ENCODE measurements at regions not wholly inside any gene's neighbourhood (a gene's known extent, or its start where the extent isn't known, plus 50 kb on each side); places are given as distances from the start of the nearest gene placed in this dataset.

GRCh38 chr5:1651971-1652872 lies 128.5 kb upstream of the LPCAT1 start:
- WGBS, 3 donors, result 43 to 52% (median 52%) methylated on average over 12 to 13 of the region's 13 CpGs
- DNase-seq, result no peak
- TF ChIP-seq EP300 (IDR thresholded peaks at IDR 0.05), result no peak
- no peak for TF ChIP-seq POLR2A (IDR thresholded peaks at IDR 0.05)
- no peak for TF ChIP-seq CTCF (IDR thresholded peaks at IDR 0.05)
- no peaks in the 10 kb centered on the region for H3K4me1 ChIP-seq (ENCODE audit: insufficient read depth)
- H3K9me3 ChIP-seq, result no peaks in the 10 kb centered on the region
- no peak overlapping the region for H3K27ac ChIP-seq
- H3K36me3 ChIP-seq, result no peaks in the 10 kb centered on the region
- intact Hi-C loops (cut with DNase I), result loop anchor here in 1 of 4 donors (10.0 kb wide), 1 partner anchor 467 kb away; no protein-coding TSS in a partner anchor
- H3K4me3 ChIP-seq, result no peak overlapping the region
- H3K27me3 ChIP-seq, result no peaks in the 10 kb centered on the region

- no peak for DNase-seq
- Histone ChIP-seq H3K9me3 (no peaks in the 10 kb centered on the region), H3K27ac (no peak overlapping the region), H3K27me3 (no peaks in the 10 kb centered on the region), H3K36me3 (no peaks in the 10 kb centered on the region), H3K4me1 (ENCODE audit: insufficient read depth) (no peaks in the 10 kb centered on the region), H3K4me3 (no peak overlapping the region)
- intact Hi-C loops (cut with DNase I), result loop anchor here in 1 of 4 donors (10.0 kb wide), 1 partner anchor 466 kb away; no protein-coding TSS in a partner anchor
- 53 to 66% (median 55%) methylated on average over 4 to 6 of the region's 6 CpGs for WGBS, 3 donors
- TF ChIP-seq CTCF (IDR thresholded peaks at IDR 0.05) (no peak), EP300 (IDR thresholded peaks at IDR 0.05) (no peak), POLR2A (IDR thresholded peaks at IDR 0.05) (no peak)
Measured at GRCh38 chr5:1651250-1651649, 127.5 kb upstream of the LPCAT1 start.

GRCh38 chr5:1649554-1649953 lies 125.8 kb upstream of the LPCAT1 start:
- TF ChIP-seq EP300 (IDR thresholded peaks at IDR 0.05), result no peak
- TF ChIP-seq CTCF (IDR thresholded peaks at IDR 0.05), result no peak
- no peak for TF ChIP-seq POLR2A (IDR thresholded peaks at IDR 0.05)
- peaks cover 2% of the 10 kb centered on the region for H3K4me1 ChIP-seq (ENCODE audit: insufficient read depth)
- no peaks in the 10 kb centered on the region for H3K9me3 ChIP-seq
- no peak overlapping the region for H3K4me3 ChIP-seq
- H3K27ac ChIP-seq, result no peak overlapping the region
- DNase-seq, result no peak
- intact Hi-C loops (cut with DNase I), result loop anchor here in 3 of 4 donors (10.0 kb wide), 4 partner anchors 165 to 715 kb away; no protein-coding TSS in a partner anchor
- 79% methylated on average over 4 of the region's 4 CpGs for WGBS, 3 donors
- no peaks in the 10 kb centered on the region for H3K27me3 ChIP-seq
- H3K36me3 ChIP-seq, result no peaks in the 10 kb centered on the region

GRCh38 chr5:1648806-1649205 lies 125.0 kb upstream of the LPCAT1 start:
- WGBS, 3 donors, result 63 to 66% (median 66%) methylated on average over 4 of the region's 4 CpGs
- Histone ChIP-seq H3K36me3 (no peaks in the 10 kb centered on the region), H3K4me1 (ENCODE audit: insufficient read depth) (peaks cover 2% of the 10 kb centered on the region), H3K27me3 (no peaks in the 10 kb centered on the region), H3K4me3 (no peak overlapping the region), H3K27ac (no peak overlapping the region), H3K9me3 (no peaks in the 10 kb centered on the region)
- TF ChIP-seq POLR2A (IDR thresholded peaks at IDR 0.05) (no peak), EP300 (IDR thresholded peaks at IDR 0.05) (no peak), CTCF (IDR thresholded peaks at IDR 0.05) (no peak)
- no peak for DNase-seq
- intact Hi-C loops (cut with DNase I), result loop anchor here in 3 of 4 donors (10.0 kb wide), 4 partner anchors 164 to 714 kb away; no protein-coding TSS in a partner anchor
